ENCODE measurements at regions not wholly inside any gene's neighbourhood (a gene's known extent, or its start where the extent isn't known, plus 50 kb on each side); places are given as distances from the start of the nearest gene placed in this dataset.
"Not testable (repeated sequence)": the region's sequence is repeated elsewhere in the genome, so short reads cannot be mapped to it uniquely, and the experiment has no call there.

GRCh38 chr7:13628239-13629001 is 361.0 kb downstream of the ETV1 start:
- Mint-ChIP-seq H3K4me3 (no peak overlapping the region), H3K27me3 (ENCODE audit: low read depth) (no peaks in the 10 kb centered on the region), H3K36me3 (ENCODE audit: insufficient read depth) (no peaks in the 10 kb centered on the region), H3K4me1 (ENCODE audit: low read depth) (no peaks in the 10 kb centered on the region), H3K9me3 (no peaks in the 10 kb centered on the region)
- ATAC-seq (no peak), DNase-seq (no peak)

GRCh38 chr7:13631207-13632049 is 358.0 kb downstream of the ETV1 start:
- H3K36me3 Mint-ChIP-seq (ENCODE audit: insufficient read depth); H3K4me1 Mint-ChIP-seq (ENCODE audit: low read depth); H3K4me3 Mint-ChIP-seq; DNase-seq; ATAC-seq; H3K9me3 Mint-ChIP-seq; H3K27me3 Mint-ChIP-seq (ENCODE audit: low read depth): not testable (repeated sequence)

- Mint-ChIP-seq H3K36me3 (ENCODE audit: insufficient read depth) (no peaks in the 10 kb centered on the region), H3K9me3 (no peaks in the 10 kb centered on the region), H3K4me3 (no peak overlapping the region), H3K27me3 (ENCODE audit: low read depth) (no peaks in the 10 kb centered on the region), H3K4me1 (ENCODE audit: low read depth) (no peaks in the 10 kb centered on the region)
- ATAC-seq = no peak
- no peak for DNase-seq
These were observed 355.6 kb downstream of the ETV1 start for GRCh38 chr7:13633857-13634256.

- DNase-seq (no peak), ATAC-seq (no peak)
- H3K4me3 Mint-ChIP-seq = no peak overlapping the region
- no peaks in the 10 kb centered on the region for H3K4me1 Mint-ChIP-seq (ENCODE audit: low read depth)
- H3K36me3 Mint-ChIP-seq (ENCODE audit: insufficient read depth) = no peaks in the 10 kb centered on the region
- H3K27me3 Mint-ChIP-seq (ENCODE audit: low read depth) = no peaks in the 10 kb centered on the region
- no peaks in the 10 kb centered on the region for H3K9me3 Mint-ChIP-seq
These were observed 350.1 kb downstream of the ETV1 start for GRCh38 chr7:13639396-13639795.

GRCh38 chr7:13641714-13642113 is 347.8 kb downstream of the ETV1 start:
- H3K4me1 Mint-ChIP-seq (ENCODE audit: low read depth) = no peaks in the 10 kb centered on the region
- ATAC-seq = no peak
- no peaks in the 10 kb centered on the region for H3K27me3 Mint-ChIP-seq (ENCODE audit: low read depth)
- no peak overlapping the region for H3K4me3 Mint-ChIP-seq
- DNase-seq = no peak
- no peaks in the 10 kb centered on the region for H3K9me3 Mint-ChIP-seq
- H3K36me3 Mint-ChIP-seq (ENCODE audit: insufficient read depth) = no peaks in the 10 kb centered on the region

- no peak overlapping the region for H3K4me3 Mint-ChIP-seq
- DNase-seq (no peak), ATAC-seq (no peak)
- no peaks in the 10 kb centered on the region for H3K9me3 Mint-ChIP-seq
- H3K36me3 Mint-ChIP-seq (ENCODE audit: insufficient read depth) = no peaks in the 10 kb centered on the region
- no peaks in the 10 kb centered on the region for H3K4me1 Mint-ChIP-seq (ENCODE audit: low read depth)
- H3K27me3 Mint-ChIP-seq (ENCODE audit: low read depth) = no peaks in the 10 kb centered on the region
These were observed 338.3 kb downstream of the ETV1 start for GRCh38 chr7:13651167-13651566.

- no peak for DNase-seq
- no peak for ATAC-seq
- H3K4me3 Mint-ChIP-seq = no peak overlapping the region
- no peaks in the 10 kb centered on the region for H3K27me3 Mint-ChIP-seq (ENCODE audit: low read depth)
- peaks cover 6% of the 10 kb centered on the region for H3K9me3 Mint-ChIP-seq
- no peaks in the 10 kb centered on the region for H3K4me1 Mint-ChIP-seq (ENCODE audit: low read depth)
- no peaks in the 10 kb centered on the region for H3K36me3 Mint-ChIP-seq (ENCODE audit: insufficient read depth)
These were observed 333.1 kb downstream of the ETV1 start for GRCh38 chr7:13656330-13656729.

- Mint-ChIP-seq H3K36me3 (ENCODE audit: insufficient read depth) (no peaks in the 10 kb centered on the region), H3K4me1 (ENCODE audit: low read depth) (no peaks in the 10 kb centered on the region), H3K4me3 (no peak overlapping the region), H3K27me3 (ENCODE audit: low read depth) (no peaks in the 10 kb centered on the region), H3K9me3 (peaks cover 16% of the 10 kb centered on the region)
- no peak for ATAC-seq
- DNase-seq = no peak
These were observed 316.2 kb downstream of the ETV1 start for GRCh38 chr7:13673290-13673689.

- no peaks in the 10 kb centered on the region for H3K36me3 Mint-ChIP-seq (ENCODE audit: insufficient read depth)
- no peaks in the 10 kb centered on the region for H3K27me3 Mint-ChIP-seq (ENCODE audit: low read depth)
- no peaks in the 10 kb centered on the region for H3K9me3 Mint-ChIP-seq
- no peak overlapping the region for H3K4me3 Mint-ChIP-seq
- no peak for DNase-seq
- ATAC-seq = no peak
- no peaks in the 10 kb centered on the region for H3K4me1 Mint-ChIP-seq (ENCODE audit: low read depth)
These were observed 306.8 kb downstream of the ETV1 start for GRCh38 chr7:13682626-13683025.

- H3K4me1 Mint-ChIP-seq (ENCODE audit: low read depth) = no peaks in the 10 kb centered on the region
- H3K4me3 Mint-ChIP-seq = no peak overlapping the region
These were observed 302.0 kb downstream of the ETV1 start for GRCh38 chr7:13687500-13687899.

GRCh38 chr7:13692548-13692947 is 296.9 kb downstream of the ETV1 start:
- no peaks in the 10 kb centered on the region for H3K9me3 Mint-ChIP-seq
- DNase-seq (no peak), ATAC-seq (no peak)
- H3K36me3 Mint-ChIP-seq (ENCODE audit: insufficient read depth) = no peaks in the 10 kb centered on the region
- H3K4me3 Mint-ChIP-seq = no peak overlapping the region
- H3K4me1 Mint-ChIP-seq (ENCODE audit: low read depth) = no peaks in the 10 kb centered on the region
- H3K27me3 Mint-ChIP-seq (ENCODE audit: low read depth) = no peaks in the 10 kb centered on the region

More at GRCh38 chr7:13687500-13687899, 302.0 kb downstream of the ETV1 start:
- no peak for DNase-seq
- H3K9me3 Mint-ChIP-seq = no peaks in the 10 kb centered on the region
- no peak for ATAC-seq
- H3K36me3 Mint-ChIP-seq (ENCODE audit: insufficient read depth) = no peaks in the 10 kb centered on the region
- no peaks in the 10 kb centered on the region for H3K27me3 Mint-ChIP-seq (ENCODE audit: low read depth)

GRCh38 chr7:13702251-13702650 is 287.2 kb downstream of the ETV1 start:
- Mint-ChIP-seq H3K4me1 (ENCODE audit: low read depth) (no peaks in the 10 kb centered on the region), H3K27me3 (ENCODE audit: low read depth) (no peaks in the 10 kb centered on the region), H3K9me3 (peaks cover 4% of the 10 kb centered on the region), H3K4me3 (no peak overlapping the region), H3K36me3 (ENCODE audit: insufficient read depth) (no peaks in the 10 kb centered on the region)
- ATAC-seq (no peak), DNase-seq (no peak)

- H3K27me3 Mint-ChIP-seq (ENCODE audit: low read depth) = no peaks in the 10 kb centered on the region
- H3K9me3 Mint-ChIP-seq = no peaks in the 10 kb centered on the region
- no peaks in the 10 kb centered on the region for H3K4me1 Mint-ChIP-seq (ENCODE audit: low read depth)
- DNase-seq (no peak), ATAC-seq (no peak)
- H3K36me3 Mint-ChIP-seq (ENCODE audit: insufficient read depth) = no peaks in the 10 kb centered on the region
- H3K4me3 Mint-ChIP-seq = no peak overlapping the region
These were observed 280.8 kb downstream of the ETV1 start for GRCh38 chr7:13708670-13709069.

- Mint-ChIP-seq H3K36me3 (ENCODE audit: insufficient read depth) (no peaks in the 10 kb centered on the region), H3K9me3 (peaks cover 5% of the 10 kb centered on the region), H3K27me3 (ENCODE audit: low read depth) (no peaks in the 10 kb centered on the region), H3K4me1 (ENCODE audit: low read depth) (no peaks in the 10 kb centered on the region), H3K4me3 (no peak overlapping the region)
- no peak for DNase-seq
- ATAC-seq = no peak
These were observed 276.4 kb downstream of the ETV1 start for GRCh38 chr7:13713092-13713491.

- Mint-ChIP-seq H3K36me3 (ENCODE audit: insufficient read depth) (no peaks in the 10 kb centered on the region), H3K4me1 (ENCODE audit: low read depth) (no peaks in the 10 kb centered on the region), H3K9me3 (peaks cover 5% of the 10 kb centered on the region), H3K4me3 (no peak overlapping the region), H3K27me3 (ENCODE audit: low read depth) (no peaks in the 10 kb centered on the region)
- no peak for DNase-seq
- no peak for ATAC-seq
These were observed 273.9 kb downstream of the ETV1 start for GRCh38 chr7:13715534-13715933.

Data from activated T-cell treated with anti-CD3 and anti-CD28 coated beads, Interleukin-2, amount 50 U/mL, for 4 hours (primary cell).